Myocyte (in vitro differentiated cells): ENCODE measurements at regions not wholly inside any gene's neighbourhood (a gene's known extent, or its start where the extent isn't known, plus 50 kb on each side); places are given as distances from the start of the nearest gene placed in this dataset.
A peak's percentile ranks its signal among the peaks of the same experiment; 100 is the strongest.
"Not testable (repeated sequence)": the region's sequence is repeated elsewhere in the genome, so short reads cannot be mapped to it uniquely, and the experiment has no call there.

Experiments
- DNase-seq: peaks from one replicate; pipeline ENCODE4 v3.0.0-alpha.2; 2012; ENCODE audit warnings: low read depth

DNA sequence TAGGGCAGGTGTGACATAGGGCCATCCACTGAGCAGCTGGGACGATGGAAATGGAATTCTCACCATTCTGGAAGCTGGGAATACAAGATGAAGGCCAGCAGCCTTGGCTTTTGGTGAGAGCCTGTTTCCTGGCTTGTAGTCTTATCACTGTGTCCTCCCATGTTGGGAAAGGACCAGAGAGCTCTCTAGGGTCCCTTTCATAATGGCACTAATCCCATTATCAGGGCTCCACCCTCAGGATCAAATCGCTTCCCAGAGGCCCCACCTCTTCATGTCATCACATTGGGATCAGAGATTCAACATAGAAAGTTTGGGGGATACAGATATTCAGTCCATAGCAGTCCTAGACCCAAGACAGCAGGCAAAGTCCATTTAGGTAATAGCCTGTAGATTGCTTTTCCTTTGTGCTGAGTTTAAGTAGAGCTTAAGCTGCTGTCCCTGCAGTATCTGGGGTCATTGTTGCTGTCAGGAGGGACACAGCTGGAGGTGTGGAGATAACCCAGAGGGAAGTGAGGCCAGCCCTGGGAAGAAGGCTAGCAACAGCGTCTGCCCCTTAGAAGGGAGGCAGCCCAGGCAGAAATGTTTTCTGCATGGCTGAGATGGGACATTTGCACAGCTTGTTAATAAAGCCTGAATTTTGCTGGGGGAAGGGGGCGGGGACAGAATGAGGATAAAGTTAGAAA lies 136.5 kb upstream of the GPR12 start:
- DNase-seq = no peak

DNA sequence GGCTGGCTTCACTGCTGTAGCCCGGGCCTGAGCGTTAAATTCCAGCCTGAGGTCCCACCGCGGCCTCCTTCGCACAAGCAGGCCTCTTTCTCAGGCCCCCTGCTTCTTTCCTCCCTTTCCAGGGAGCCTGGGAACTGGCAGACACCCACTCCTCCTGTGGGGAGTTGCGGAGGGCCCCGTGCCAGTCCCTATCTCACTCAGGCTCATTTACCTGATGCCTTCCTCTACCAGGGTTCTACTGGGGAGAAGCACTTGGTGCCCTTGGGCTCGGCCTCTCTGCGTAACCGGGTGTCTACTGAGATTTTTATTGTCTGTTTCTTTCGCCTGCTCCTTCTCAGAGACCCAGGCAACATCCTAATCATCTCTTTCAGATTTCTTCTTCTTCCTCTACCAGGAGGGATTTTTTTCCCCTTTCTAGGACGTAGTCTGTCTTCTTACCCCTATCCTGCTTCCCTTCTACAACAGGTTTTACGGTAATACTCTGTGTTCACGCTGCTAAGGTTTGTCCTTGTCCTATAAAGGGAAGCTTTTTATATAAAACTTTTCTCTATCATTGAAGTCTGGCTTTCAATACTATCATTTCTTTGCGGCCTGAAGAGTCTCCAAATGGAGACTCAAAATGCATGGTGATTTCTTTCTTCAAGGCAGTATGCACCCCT lies 135.4 kb upstream of the GPR12 start:
- no peak for DNase-seq

DNA sequence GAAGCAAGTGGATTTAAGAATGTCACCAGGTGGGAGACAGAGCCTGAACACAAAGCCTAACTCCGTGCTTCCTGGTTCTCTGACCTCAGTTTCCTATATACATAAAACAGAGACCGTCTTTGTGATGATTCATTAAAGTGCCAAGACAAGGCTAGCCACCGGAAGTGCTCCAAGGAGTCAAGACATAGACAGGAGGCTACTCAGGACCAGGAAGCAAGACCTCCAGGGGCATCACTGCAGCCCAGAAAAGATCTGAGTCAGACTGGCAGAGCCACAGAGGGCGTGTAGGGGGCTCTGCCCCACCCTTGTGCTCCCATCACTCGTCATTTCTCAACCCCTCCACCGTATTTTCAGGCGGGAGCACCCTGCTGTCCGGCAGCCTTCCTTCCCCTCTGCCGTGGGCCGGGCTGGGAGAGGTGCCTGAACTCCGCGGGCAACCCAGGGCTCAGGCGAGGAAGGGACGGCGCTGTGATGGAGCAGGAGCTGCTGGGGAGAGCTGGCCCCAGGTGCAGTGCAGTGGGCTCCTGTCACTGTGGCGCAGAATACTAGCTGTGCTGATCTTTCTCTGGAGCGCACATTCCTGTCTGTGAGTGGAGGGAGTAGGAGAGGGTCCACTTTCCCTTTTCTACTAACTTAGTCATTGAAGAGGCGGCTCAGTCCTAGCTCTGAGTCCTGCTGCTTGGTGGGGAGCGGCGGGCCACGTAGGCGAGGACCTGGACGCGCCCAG lies 134.7 kb upstream of the GPR12 start:
- DNase-seq = no peak

- DNase-seq = no peak
These were observed 128.0 kb upstream of the GPR12 start for GRCh38 chr13:26888632-26889031.

DNA sequence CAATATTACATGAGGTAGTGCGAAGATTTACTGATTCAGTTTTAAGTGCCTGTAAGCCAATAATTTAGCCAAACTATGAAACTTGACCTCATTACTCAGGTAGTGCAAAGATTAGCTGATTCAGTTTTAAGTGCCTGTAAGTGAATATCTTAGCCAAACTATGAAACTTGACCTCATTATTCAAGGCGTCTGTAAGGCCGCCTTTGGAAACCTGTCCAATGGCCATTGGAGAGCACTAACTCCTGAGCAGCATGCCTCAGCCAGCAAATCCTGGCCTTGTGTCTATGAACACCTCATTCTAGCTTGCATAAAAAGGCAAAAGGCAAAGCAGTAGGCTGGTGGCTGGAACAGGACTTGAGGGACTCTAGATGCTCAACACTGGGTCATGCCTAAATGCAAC lies 127.0 kb upstream of the GPR12 start:
- no peak for DNase-seq

- no peak for DNase-seq
These were observed 123.1 kb upstream of the GPR12 start for GRCh38 chr13:26883613-26884257.

DNA sequence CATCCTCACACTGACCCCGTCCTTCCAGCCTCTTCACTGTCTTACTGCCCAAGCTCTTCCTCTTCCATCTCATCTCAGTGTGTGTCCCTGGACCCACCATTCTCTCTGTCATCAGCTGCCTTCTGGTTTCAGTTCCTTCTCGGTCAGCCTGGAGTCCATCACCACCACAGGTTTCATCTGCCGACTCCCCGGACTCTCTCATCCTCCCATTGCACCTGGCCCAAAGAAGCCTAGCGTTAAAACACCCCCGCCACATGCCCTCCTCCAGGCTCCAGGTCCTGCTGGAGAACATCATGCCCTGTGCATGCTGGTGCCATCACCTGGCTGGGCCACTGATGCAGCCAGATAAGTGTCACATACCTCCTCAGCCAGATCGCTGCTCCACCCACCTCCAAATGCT lies 122.1 kb upstream of the GPR12 start:
- no peak for DNase-seq

DNA sequence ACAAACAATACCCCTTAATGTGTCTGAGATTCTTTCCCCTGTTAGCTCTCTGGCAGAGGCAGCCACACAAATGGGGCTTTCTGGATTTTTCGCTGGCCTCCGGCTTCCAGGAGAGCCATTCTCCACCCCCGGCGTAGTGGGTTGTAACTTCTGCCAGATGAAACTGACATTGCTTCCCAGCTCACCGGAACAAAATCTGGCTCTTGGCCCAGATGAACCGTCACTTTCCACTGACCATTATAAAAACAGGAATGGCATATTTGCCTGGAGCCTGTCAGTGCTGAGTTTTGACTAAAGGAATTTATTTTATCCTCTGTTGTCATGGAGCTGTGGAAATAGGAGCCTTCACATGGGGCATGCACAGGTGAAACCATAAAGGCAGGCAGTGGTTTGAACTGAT lies 120.6 kb upstream of the GPR12 start:
- peak; percentile 41 for DNase-seq

GRCh38 chr13:26880735-26881134 lies 120.1 kb upstream of the GPR12 start:
- DNase-seq = peak; percentile 2

DNA sequence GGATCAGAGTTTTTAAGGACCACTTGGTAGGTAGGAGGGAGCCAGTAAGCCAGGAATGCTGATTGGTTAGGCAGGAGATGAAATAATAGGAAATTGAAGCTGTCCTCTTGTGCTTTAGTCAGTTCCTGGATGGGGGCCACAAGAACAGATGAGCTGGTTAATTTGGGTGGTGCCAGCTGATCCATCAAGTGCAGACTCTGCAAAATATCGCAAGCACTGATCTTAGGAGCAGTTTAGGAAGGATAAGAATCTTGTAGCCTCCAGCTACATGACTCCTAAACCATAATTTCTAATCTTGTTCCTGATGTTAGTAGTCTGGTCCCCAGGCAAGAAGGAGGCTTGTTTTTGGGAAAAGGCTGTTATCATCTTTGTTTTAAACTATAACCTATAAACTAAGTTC lies 117.9 kb upstream of the GPR12 start:
- DNase-seq = peak; percentile 1

DNA sequence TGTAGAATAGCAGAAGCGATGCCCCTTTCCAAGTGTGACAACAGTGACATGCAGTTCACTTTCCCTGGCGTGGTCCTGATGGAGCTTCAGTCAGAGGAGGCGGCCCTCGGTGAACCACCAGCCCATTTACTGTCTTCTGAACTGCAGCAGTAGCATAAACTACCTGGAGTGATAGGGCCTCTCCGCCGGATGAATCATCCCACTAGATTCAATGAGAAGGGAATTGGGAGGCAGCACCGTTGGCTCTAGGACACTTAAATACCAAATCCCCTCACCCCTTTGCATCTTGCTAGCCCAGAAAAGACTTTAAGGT lies 112.8 kb upstream of the GPR12 start:
- DNase-seq = no peak

DNA sequence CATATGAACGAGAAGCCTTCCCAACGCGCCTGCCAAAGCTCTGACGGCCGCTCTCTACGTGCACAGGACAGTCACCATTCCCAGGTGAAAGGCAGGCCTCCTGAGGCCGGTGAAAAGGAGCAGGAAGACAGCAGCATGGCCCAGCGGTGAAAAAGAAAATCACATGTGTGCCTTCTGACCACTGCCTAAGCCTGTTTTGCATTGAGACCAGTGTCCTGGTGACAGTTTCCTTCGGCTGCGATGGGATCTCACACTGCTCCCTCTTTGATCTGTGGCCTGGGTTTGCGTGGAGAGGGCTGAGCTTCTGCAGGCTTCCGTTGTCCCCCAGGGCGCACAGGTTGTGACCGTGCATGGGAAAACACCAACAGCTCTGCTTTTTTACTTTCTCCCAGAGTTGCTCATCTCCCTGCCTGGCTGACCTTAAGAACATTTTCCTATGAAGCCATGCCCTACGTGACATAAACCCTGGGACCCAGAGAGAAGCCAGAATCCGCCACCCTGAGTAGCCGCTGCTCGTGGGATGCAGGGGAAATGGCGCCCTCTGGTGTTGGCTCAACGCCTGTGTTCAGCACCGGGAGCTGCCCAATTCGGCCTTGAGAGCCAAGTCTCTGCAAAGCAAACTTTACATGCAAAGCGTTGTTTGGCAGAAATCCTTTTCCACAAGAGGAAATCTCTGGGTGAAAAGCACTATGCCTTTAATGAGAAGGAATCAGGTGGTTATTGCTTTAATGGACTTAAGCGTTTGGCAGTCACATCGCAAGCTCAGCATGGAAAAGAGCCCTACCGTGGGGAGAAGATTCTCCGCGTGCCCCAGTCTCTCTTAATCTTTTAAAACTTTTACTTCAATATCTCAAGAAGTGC lies 112.2 kb upstream of the GPR12 start:
- peak; percentile 35 for DNase-seq

DNA sequence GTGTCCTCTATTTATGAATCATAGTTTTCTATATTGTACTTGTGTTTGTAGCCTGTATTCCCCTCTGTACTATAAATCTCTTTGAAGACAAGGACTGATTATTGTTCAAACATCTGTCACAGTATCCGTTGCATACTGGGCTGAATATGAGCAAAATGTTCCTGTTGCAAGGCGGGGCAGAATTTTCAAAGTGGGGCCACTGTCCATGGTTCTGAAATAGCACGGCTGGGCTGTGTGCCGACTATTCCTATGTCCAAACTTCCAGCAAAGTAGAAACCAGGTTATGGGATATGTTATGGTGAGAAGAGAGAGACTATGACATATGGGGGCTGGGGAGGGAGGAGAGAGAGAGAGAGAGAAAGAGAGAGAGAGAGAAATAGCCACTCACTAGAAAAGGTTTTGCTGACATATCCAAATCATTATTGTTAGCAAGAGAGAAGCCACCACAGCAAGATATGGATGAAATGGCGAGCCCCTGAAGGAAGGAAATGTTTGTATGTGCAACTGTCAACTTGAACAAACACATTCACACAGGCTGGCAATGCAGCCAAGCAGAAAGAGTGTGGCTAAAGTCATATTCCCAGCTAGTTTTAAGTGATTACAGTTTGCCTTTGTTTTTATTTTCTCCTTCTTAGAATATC lies 107.0 kb upstream of the GPR12 start:
- DNase-seq = peak; percentile 55

DNA sequence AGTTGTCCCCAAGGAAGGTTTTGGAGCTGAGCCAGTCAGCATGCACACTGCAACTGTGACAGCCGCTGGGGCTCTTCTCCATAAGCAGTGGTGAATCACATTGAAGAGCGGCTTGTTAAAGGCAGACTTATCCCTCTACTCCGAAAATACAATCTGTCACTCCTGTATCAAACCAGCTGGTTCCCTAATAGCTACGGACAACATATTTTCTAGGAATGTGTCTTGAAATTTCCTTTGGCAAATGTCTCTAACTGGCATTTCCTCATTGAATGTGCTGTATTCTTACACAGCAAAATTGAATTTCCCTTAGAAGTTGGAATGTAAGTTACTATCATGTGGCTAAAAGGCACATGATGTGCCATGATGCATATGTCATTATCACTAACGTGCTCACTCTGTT lies 104.0 kb upstream of the GPR12 start:
- no peak for DNase-seq

DNA sequence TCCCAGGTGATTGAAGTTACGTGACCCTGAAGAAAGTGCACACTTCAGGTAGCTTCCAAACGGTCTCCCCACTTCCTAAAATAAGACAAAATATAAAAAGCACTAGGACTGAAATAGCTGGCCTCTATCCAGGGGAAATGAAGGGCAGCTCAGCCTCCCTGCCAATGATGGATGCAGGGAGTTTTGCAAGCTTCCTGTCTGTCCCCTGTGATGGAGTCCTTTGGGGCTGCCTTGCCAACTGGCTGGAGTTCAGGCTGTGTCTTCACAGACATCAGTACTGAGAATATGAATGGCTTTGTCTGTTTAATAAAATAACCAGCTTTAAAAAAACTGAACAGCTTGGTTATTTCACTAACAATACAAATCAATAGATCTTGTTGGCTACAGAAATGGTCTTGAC lies 101.4 kb upstream of the GPR12 start:
- DNase-seq = no peak

- DNase-seq = no peak
These were observed 95.3 kb upstream of the GPR12 start for GRCh38 chr13:26855921-26856320.

DNA sequence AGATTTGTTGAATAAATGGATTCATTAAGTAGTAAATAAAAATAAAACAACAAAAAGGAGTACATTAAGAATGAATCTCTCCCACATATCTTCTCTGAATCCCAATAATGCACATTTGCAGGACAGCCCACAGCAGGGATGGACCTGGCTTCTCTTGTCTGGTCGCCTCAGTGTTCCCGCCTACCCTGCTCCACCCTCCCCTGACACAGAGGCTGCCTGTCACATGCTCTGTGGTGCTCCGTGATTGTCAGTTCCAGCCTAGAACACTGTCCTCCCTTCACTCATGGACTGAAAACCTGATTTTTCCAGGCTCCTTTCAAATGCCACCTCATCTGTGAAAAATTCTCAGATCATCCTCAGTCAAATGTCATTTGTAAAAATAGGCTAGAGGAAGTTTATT lies 94.5 kb upstream of the GPR12 start:
- no peak for DNase-seq

DNA sequence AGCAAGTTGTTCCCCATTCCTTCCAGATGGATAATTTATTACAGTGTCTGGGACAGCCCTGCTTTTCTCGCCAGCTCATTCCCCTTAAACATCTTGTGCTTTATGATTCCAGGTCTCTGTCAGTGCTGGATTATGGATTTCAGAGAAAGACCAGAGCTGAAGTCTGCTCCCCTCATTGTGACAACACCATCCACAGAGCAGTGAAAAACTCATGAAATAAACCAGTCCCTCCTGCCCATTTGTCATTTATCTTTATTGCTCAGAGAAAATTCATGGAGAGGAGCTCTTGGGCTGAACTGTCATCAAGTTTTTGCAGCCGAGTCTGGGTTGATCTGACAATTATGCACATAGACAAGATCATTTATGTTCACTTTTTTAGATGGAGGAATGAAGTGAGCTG lies 92.7 kb upstream of the GPR12 start:
- DNase-seq = no peak

- DNase-seq = no peak
These were observed 86.7 kb upstream of the GPR12 start for GRCh38 chr13:26847281-26847680.

DNA sequence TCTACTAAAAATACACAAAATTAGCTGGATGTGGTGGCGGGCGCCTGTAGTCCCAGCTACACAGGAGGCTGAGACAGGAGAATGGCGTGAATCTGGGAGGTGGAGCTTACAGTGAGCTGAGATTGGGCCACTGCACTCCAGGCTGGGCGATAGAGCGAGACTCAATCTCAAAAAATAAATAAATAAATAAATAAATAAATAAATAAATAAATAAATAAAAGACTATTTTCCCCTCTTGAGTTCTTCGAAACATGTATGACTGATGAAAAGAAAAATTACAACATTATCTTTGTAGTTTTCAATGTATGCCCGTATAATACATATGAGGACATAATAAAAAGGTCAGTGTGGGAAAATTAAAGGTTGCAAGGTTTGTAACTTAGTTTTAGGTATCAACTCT lies 84.5 kb upstream of the GPR12 start:
- not testable (repeated sequence) for DNase-seq

- DNase-seq = no peak
These were observed 79.1 kb upstream of the GPR12 start for GRCh38 chr13:26839682-26840081.
